SU-DHL-6 (cell line): ENCODE measurements at regions not wholly inside any gene's neighbourhood (a gene's known extent, or its start where the extent isn't known, plus 50 kb on each side); places are given as distances from the start of the nearest gene placed in this dataset.

Source experiments
- CTCF ChIP-seq: fragments of 200-600 bp; sonication (generic); IDR thresholded peaks from one replicate; pipeline ENCODE4 v1.5.1; 2017; ENCODE audit warnings: antibody characterized with exemption, mild to moderate bottlenecking, low read length, moderate library complexity; ENCODE audit not compliant: insufficient read depth, poor library complexity, severe bottlenecking
- EZH2phosphoT487 ChIP-seq: fragments of 200-600 bp; sonication (generic), shearing (Covaris generic); conservative IDR thresholded peaks from 2 replicates; pipeline ENCODE4 v1.6.1; 2018; ENCODE audit warnings: mild to moderate bottlenecking, antibody characterized with exemption, low read length, moderate library complexity, mixed read lengths

GRCh38 chr3:106251160-106251892 is 382.5 kb upstream of the CBLB start:
- TF ChIP-seq CTCF (no peak), EZH2phosphoT487 (no peak)
